ENCODE measurements at regions not wholly inside any gene's neighbourhood (a gene's known extent, or its start where the extent isn't known, plus 50 kb on each side); places are given as distances from the start of the nearest gene placed in this dataset.

- WGBS = 54% methylated on average over 2 of the region's 2 CpGs
- Histone ChIP-seq H3K27ac (ENCODE audit: low read depth in 1 of 2, low read length in 1 of 2) (no peak overlapping the region), H3K27me3 (ENCODE audit: control insufficient read depth in 2 of 2, insufficient read depth in 1 of 2, low read length in 1 of 2) (no peaks in the 10 kb centered on the region)
Observed at GRCh38 chr9:80555782-80556325, 984.1 kb downstream of the TLE4 start.

GRCh38 chr9:80554856-80555255, 983.1 kb downstream of the TLE4 start:
- Histone ChIP-seq H3K9me3 (ENCODE audit: control insufficient read depth in 2 of 2, insufficient read depth in 1 of 2, low read length in 1 of 2) (no peaks in the 10 kb centered on the region), H3K27ac (ENCODE audit: low read depth in 1 of 2, low read length in 1 of 2) (no peak overlapping the region), H3K4me3 (ENCODE audit: low read length in 2 of 2) (no peak overlapping the region), H3K36me3 (ENCODE audit: control insufficient read depth in 2 of 2, insufficient read depth in 2 of 2, low read length in 1 of 2) (no peaks in the 10 kb centered on the region), H3K27me3 (ENCODE audit: control insufficient read depth in 2 of 2, insufficient read depth in 1 of 2, low read length in 1 of 2) (no peaks in the 10 kb centered on the region), H3K4me1 (ENCODE audit: control insufficient read depth in 2 of 2, insufficient read depth in 2 of 2, low read length in 2 of 2) (no peaks in the 10 kb centered on the region)
- DNase-seq (ENCODE audit: low read depth in 6 of 9, low spot score in 9 of 9) = no peak

More at GRCh38 chr9:80555782-80556325, 984.1 kb downstream of the TLE4 start:
- DNase-seq (ENCODE audit: low read depth in 6 of 9, low spot score in 9 of 9) = no peak
- H3K36me3 ChIP-seq (ENCODE audit: control insufficient read depth in 2 of 2, insufficient read depth in 2 of 2, low read length in 1 of 2) = no peaks in the 10 kb centered on the region
- H3K9me3 ChIP-seq (ENCODE audit: control insufficient read depth in 2 of 2, insufficient read depth in 1 of 2, low read length in 1 of 2) = no peaks in the 10 kb centered on the region
- no peaks in the 10 kb centered on the region for H3K4me1 ChIP-seq (ENCODE audit: control insufficient read depth in 2 of 2, insufficient read depth in 2 of 2, low read length in 2 of 2)
- no peak overlapping the region for H3K4me3 ChIP-seq (ENCODE audit: low read length in 2 of 2)

GRCh38 chr9:80554301-80554700, 982.5 kb downstream of the TLE4 start:
- no peak overlapping the region for H3K4me3 ChIP-seq (ENCODE audit: low read length in 2 of 2)
- H3K27me3 ChIP-seq (ENCODE audit: control insufficient read depth in 2 of 2, insufficient read depth in 1 of 2, low read length in 1 of 2) = no peaks in the 10 kb centered on the region
- 75% methylated on average over 3 of the region's 3 CpGs for WGBS
- H3K36me3 ChIP-seq (ENCODE audit: control insufficient read depth in 2 of 2, insufficient read depth in 2 of 2, low read length in 1 of 2) = no peaks in the 10 kb centered on the region
- no peak for DNase-seq (ENCODE audit: low read depth in 6 of 9, low spot score in 9 of 9)
- H3K27ac ChIP-seq (ENCODE audit: low read depth in 1 of 2, low read length in 1 of 2) = no peak overlapping the region
- H3K4me1 ChIP-seq (ENCODE audit: control insufficient read depth in 2 of 2, insufficient read depth in 2 of 2, low read length in 2 of 2) = no peaks in the 10 kb centered on the region
- no peaks in the 10 kb centered on the region for H3K9me3 ChIP-seq (ENCODE audit: control insufficient read depth in 2 of 2, insufficient read depth in 1 of 2, low read length in 1 of 2)

GRCh38 chr9:80552931-80553330, 981.2 kb downstream of the TLE4 start:
- DNase-seq (ENCODE audit: low read depth in 6 of 9, low spot score in 9 of 9) = no peak
- Histone ChIP-seq H3K36me3 (ENCODE audit: control insufficient read depth in 2 of 2, insufficient read depth in 2 of 2, low read length in 1 of 2) (no peaks in the 10 kb centered on the region), H3K4me3 (ENCODE audit: low read length in 2 of 2) (no peak overlapping the region), H3K9me3 (ENCODE audit: control insufficient read depth in 2 of 2, insufficient read depth in 1 of 2, low read length in 1 of 2) (no peaks in the 10 kb centered on the region), H3K27ac (ENCODE audit: low read depth in 1 of 2, low read length in 1 of 2) (no peak overlapping the region), H3K27me3 (ENCODE audit: control insufficient read depth in 2 of 2, insufficient read depth in 1 of 2, low read length in 1 of 2) (no peaks in the 10 kb centered on the region), H3K4me1 (ENCODE audit: control insufficient read depth in 2 of 2, insufficient read depth in 2 of 2, low read length in 2 of 2) (no peaks in the 10 kb centered on the region)
- WGBS = 66% methylated on average over 6 of the region's 6 CpGs

- Histone ChIP-seq H3K27ac (ENCODE audit: low read depth in 1 of 2, low read length in 1 of 2) (no peak overlapping the region), H3K4me3 (ENCODE audit: low read length in 2 of 2) (no peak overlapping the region), H3K36me3 (ENCODE audit: control insufficient read depth in 2 of 2, insufficient read depth in 2 of 2, low read length in 1 of 2) (no peaks in the 10 kb centered on the region), H3K9me3 (ENCODE audit: control insufficient read depth in 2 of 2, insufficient read depth in 1 of 2, low read length in 1 of 2) (no peaks in the 10 kb centered on the region), H3K27me3 (ENCODE audit: control insufficient read depth in 2 of 2, insufficient read depth in 1 of 2, low read length in 1 of 2) (no peaks in the 10 kb centered on the region), H3K4me1 (ENCODE audit: control insufficient read depth in 2 of 2, insufficient read depth in 2 of 2, low read length in 2 of 2) (no peaks in the 10 kb centered on the region)
- DNase-seq (ENCODE audit: low read depth in 6 of 9, low spot score in 9 of 9) = no peak
Observed at GRCh38 chr9:80550181-80550580, 978.4 kb downstream of the TLE4 start.

GRCh38 chr9:80547613-80548012, 975.8 kb downstream of the TLE4 start:
- no peaks in the 10 kb centered on the region for H3K36me3 ChIP-seq (ENCODE audit: control insufficient read depth in 2 of 2, insufficient read depth in 2 of 2, low read length in 1 of 2)
- H3K4me1 ChIP-seq (ENCODE audit: control insufficient read depth in 2 of 2, insufficient read depth in 2 of 2, low read length in 2 of 2) = no peaks in the 10 kb centered on the region
- no peaks in the 10 kb centered on the region for H3K9me3 ChIP-seq (ENCODE audit: control insufficient read depth in 2 of 2, insufficient read depth in 1 of 2, low read length in 1 of 2)
- WGBS = 83% methylated on average over 4 of the region's 4 CpGs
- H3K4me3 ChIP-seq (ENCODE audit: low read length in 2 of 2) = no peak overlapping the region
- H3K27ac ChIP-seq (ENCODE audit: low read depth in 1 of 2, low read length in 1 of 2) = no peak overlapping the region
- DNase-seq (ENCODE audit: low read depth in 6 of 9, low spot score in 9 of 9) = no peak
- H3K27me3 ChIP-seq (ENCODE audit: control insufficient read depth in 2 of 2, insufficient read depth in 1 of 2, low read length in 1 of 2) = no peaks in the 10 kb centered on the region

GRCh38 chr9:80540387-80540786, 968.6 kb downstream of the TLE4 start:
- no peak for DNase-seq (ENCODE audit: low read depth in 6 of 9, low spot score in 9 of 9)
- Histone ChIP-seq H3K36me3 (ENCODE audit: control insufficient read depth in 2 of 2, insufficient read depth in 2 of 2, low read length in 1 of 2) (no peaks in the 10 kb centered on the region), H3K27me3 (ENCODE audit: control insufficient read depth in 2 of 2, insufficient read depth in 1 of 2, low read length in 1 of 2) (no peaks in the 10 kb centered on the region), H3K4me3 (ENCODE audit: low read length in 2 of 2) (no peak overlapping the region), H3K9me3 (ENCODE audit: control insufficient read depth in 2 of 2, insufficient read depth in 1 of 2, low read length in 1 of 2) (no peaks in the 10 kb centered on the region), H3K27ac (ENCODE audit: low read depth in 1 of 2, low read length in 1 of 2) (no peak overlapping the region), H3K4me1 (ENCODE audit: control insufficient read depth in 2 of 2, insufficient read depth in 2 of 2, low read length in 2 of 2) (no peaks in the 10 kb centered on the region)
- WGBS = 93% methylated on average over 4 of the region's 4 CpGs

- no peak overlapping the region for H3K4me3 ChIP-seq (ENCODE audit: low read length in 2 of 2)
- 79% methylated on average over 1 of the region's 1 CpG for WGBS
- no peaks in the 10 kb centered on the region for H3K36me3 ChIP-seq (ENCODE audit: control insufficient read depth in 2 of 2, insufficient read depth in 2 of 2, low read length in 1 of 2)
- no peak for DNase-seq (ENCODE audit: low read depth in 6 of 9, low spot score in 9 of 9)
- H3K4me1 ChIP-seq (ENCODE audit: control insufficient read depth in 2 of 2, insufficient read depth in 2 of 2, low read length in 2 of 2) = no peaks in the 10 kb centered on the region
- H3K27me3 ChIP-seq (ENCODE audit: control insufficient read depth in 2 of 2, insufficient read depth in 1 of 2, low read length in 1 of 2) = no peaks in the 10 kb centered on the region
- H3K27ac ChIP-seq (ENCODE audit: low read depth in 1 of 2, low read length in 1 of 2) = no peak overlapping the region
- H3K9me3 ChIP-seq (ENCODE audit: control insufficient read depth in 2 of 2, insufficient read depth in 1 of 2, low read length in 1 of 2) = no peaks in the 10 kb centered on the region
Observed at GRCh38 chr9:80538976-80539375, 967.2 kb downstream of the TLE4 start.

- no peaks in the 10 kb centered on the region for H3K4me1 ChIP-seq (ENCODE audit: control insufficient read depth in 2 of 2, insufficient read depth in 2 of 2, low read length in 2 of 2)
- no peaks in the 10 kb centered on the region for H3K27me3 ChIP-seq (ENCODE audit: control insufficient read depth in 2 of 2, insufficient read depth in 1 of 2, low read length in 1 of 2)
Observed at GRCh38 chr9:80522465-80522864, 950.7 kb downstream of the TLE4 start.

GRCh38 chr9:80521151-80521550, 949.4 kb downstream of the TLE4 start:
- Histone ChIP-seq H3K4me3 (ENCODE audit: low read length in 2 of 2) (no peak overlapping the region), H3K27ac (ENCODE audit: low read depth in 1 of 2, low read length in 1 of 2) (no peak overlapping the region), H3K36me3 (ENCODE audit: control insufficient read depth in 2 of 2, insufficient read depth in 2 of 2, low read length in 1 of 2) (no peaks in the 10 kb centered on the region), H3K4me1 (ENCODE audit: control insufficient read depth in 2 of 2, insufficient read depth in 2 of 2, low read length in 2 of 2) (no peaks in the 10 kb centered on the region), H3K27me3 (ENCODE audit: control insufficient read depth in 2 of 2, insufficient read depth in 1 of 2, low read length in 1 of 2) (no peaks in the 10 kb centered on the region), H3K9me3 (ENCODE audit: control insufficient read depth in 2 of 2, insufficient read depth in 1 of 2, low read length in 1 of 2) (peaks cover 0 to 11% of the 10 kb centered on the region in 2 donors)
- WGBS = 76% methylated on average over 3 of the region's 3 CpGs
- no peak for DNase-seq (ENCODE audit: low read depth in 6 of 9, low spot score in 9 of 9)

More at GRCh38 chr9:80522465-80522864, 950.7 kb downstream of the TLE4 start:
- Histone ChIP-seq H3K9me3 (ENCODE audit: control insufficient read depth in 2 of 2, insufficient read depth in 1 of 2, low read length in 1 of 2) (peaks cover 0 to 11% of the 10 kb centered on the region in 2 donors), H3K4me3 (ENCODE audit: low read length in 2 of 2) (no peak overlapping the region), H3K27ac (ENCODE audit: low read depth in 1 of 2, low read length in 1 of 2) (no peak overlapping the region), H3K36me3 (ENCODE audit: control insufficient read depth in 2 of 2, insufficient read depth in 2 of 2, low read length in 1 of 2) (no peaks in the 10 kb centered on the region)
- no peak for DNase-seq (ENCODE audit: low read depth in 6 of 9, low spot score in 9 of 9)
- 96% methylated on average over 3 of the region's 3 CpGs for WGBS
